T-cell (primary cell): ENCODE measurements at regions not wholly inside any gene's neighbourhood (a gene's known extent, or its start where the extent isn't known, plus 50 kb on each side); places are given as distances from the start of the nearest gene placed in this dataset.

Source experiments
- ATAC-seq, 4 experiments: fragments of 200-7000 bp in 3 of 4; fragments of 150-1000 bp in 1 of 4; cut with Tn5 transposase; replicated peaks in 1 of 4; 1 replicate in 3 of 4; 2 replicates in 1 of 4; pipeline ENCODE4 v1.10.0; 2021; ENCODE audit warnings: moderate library complexity in 3 of 4, mild to moderate bottlenecking in 2 of 4, moderate number of reproducible peaks in 1 of 4
- CTCF ChIA-PET, 2 donors: fragments of 300-600 bp; sonication (Branson Sonifier 250); formaldehyde crosslinking; loops; one replicate each; lab custom pipeline; 2022; ENCODE audit warnings: antibody characterized with exemption in 2 of 2; lab: Charles Lee
- POLR2A ChIA-PET, 2 donors: fragments of 300-600 bp; sonication (Branson Sonifier 250); formaldehyde crosslinking; loops; one replicate each; lab custom pipeline; 2022; ENCODE audit warnings: antibody characterized with exemption in 2 of 2; lab: Charles Lee
- DNase-seq, 35 experiments: peaks; one replicate each; pipeline versions ENCODE4 v3.0.0 to v3.0.0-alpha.2; 2013 to 2023
- H3K27ac ChIP-seq: one replicate; pipeline ENCODE4 v1.5.1; 2013; ENCODE audit warnings: low read length
- H3K27me3 ChIP-seq, 2 experiments: replicated peaks in 1 of 2; 1 replicate in 1 of 2; 2 replicates in 1 of 2; pipeline versions ENCODE4 v1.6.1 to v1.7.0; 2013; ENCODE audit warnings: low read length in 1 of 2, mixed read lengths in 1 of 2; ENCODE audit not compliant: control insufficient read depth in 2 of 2, insufficient read depth in 2 of 2; ENCODE audit errors: extremely low read depth in 1 of 2
- H3K36me3 ChIP-seq, 2 donors: 1 replicate in 1 of 2; 2 replicates in 1 of 2; pipeline versions ENCODE4 v1.6.1 to v1.7.0; 2013; ENCODE audit warnings: low read length in 1 of 2; ENCODE audit not compliant: control insufficient read depth in 2 of 2, insufficient read depth in 1 of 2; ENCODE audit errors: extremely low read depth in 1 of 2
- H3K4me1 ChIP-seq, 2 experiments: 1 replicate in 1 of 2; 2 replicates in 1 of 2; pipeline versions ENCODE4 v1.6.1 to v1.7.0; 2013; ENCODE audit warnings: low read length in 2 of 2, mixed read lengths in 1 of 2; ENCODE audit not compliant: insufficient read depth in 2 of 2, control insufficient read depth in 1 of 2; ENCODE audit errors: extremely low read depth in 1 of 2
- H3K4me3 ChIP-seq, 2 donors: 1 replicate in 1 of 2; 2 replicates in 1 of 2; pipeline versions ENCODE4 v1.5.1 to v1.7.0; 2013; ENCODE audit warnings: mild to moderate bottlenecking in 2 of 2, low read length in 1 of 2, moderate library complexity in 1 of 2; ENCODE audit not compliant: control insufficient read depth in 1 of 2; ENCODE audit errors: extremely low read depth in 1 of 2
- H3K9me3 ChIP-seq: 2 replicates; pipeline ENCODE4 v1.7.0; 2013
- H3K27ac Mint-ChIP-seq, 2 donors: one replicate each; pipeline ENCODE4 v1.8.0; 2020 to 2021; ENCODE audit warnings: mild to moderate bottlenecking in 2 of 2, mixed read lengths in 2 of 2
- H3K27me3 Mint-ChIP-seq, 2 donors: one replicate each; pipeline ENCODE4 v1.8.0; 2021 to 2022; ENCODE audit warnings: mixed read lengths in 2 of 2
- H3K36me3 Mint-ChIP-seq: one replicate; pipeline ENCODE4 v1.8.0; 2021; ENCODE audit warnings: mixed read lengths
- H3K4me1 Mint-ChIP-seq, 3 donors: one replicate each; pipeline ENCODE4 v1.8.0; 2020 to 2022; ENCODE audit warnings: mixed read lengths in 3 of 3, mild to moderate bottlenecking in 1 of 3
- H3K4me3 Mint-ChIP-seq, 3 donors: one replicate each; pipeline ENCODE4 v1.8.0; 2020 to 2022; ENCODE audit warnings: mild to moderate bottlenecking in 3 of 3, mixed read lengths in 3 of 3, moderate library complexity in 3 of 3
- H3K9me3 Mint-ChIP-seq, 3 donors: one replicate each; pipeline ENCODE4 v1.8.0; 2020 to 2022; ENCODE audit warnings: mixed read lengths in 3 of 3
- WGBS: methylation state at CpG from one replicate; pipeline ENCODE4 v1.1.5; 2013; ENCODE audit warnings: missing lambda C conversion rate; ENCODE audit not compliant: insufficient coverage; 5-methylcytosine and 5-hydroxymethylcytosine counted together

GRCh38 chr21:33981391-33982101 lies 65.9 kb upstream of the ATP5PO start:
- Mint-ChIP-seq H3K4me1 (peaks cover 41 to 49% (median 49%) of the 10 kb centered on the region in 3 donors), H3K27ac (peak overlapping the region; percentile 52 to 64), H3K9me3 (peaks cover 0 to 3% (median 0%) of the 10 kb centered on the region in 3 donors), H3K36me3 (no peaks in the 10 kb centered on the region), H3K27me3 (no peaks in the 10 kb centered on the region), H3K4me3 (no peak overlapping the region)
- Histone ChIP-seq H3K4me3 (no peak overlapping the region), H3K36me3 (no peaks in the 10 kb centered on the region), H3K9me3 (no peaks in the 10 kb centered on the region), H3K4me1 (peaks cover 7 to 31% of the 10 kb centered on the region in 2 experiments), H3K27me3 (peaks cover 0 to 3% of the 10 kb centered on the region in 2 experiments), H3K27ac (no peak overlapping the region)
- no peak for ATAC-seq
- DNase-seq, result no peak
- CTCF ChIA-PET, result no interaction called here
- POLR2A ChIA-PET, result no interaction called here
- 92% methylated on average over 6 of the region's 10 CpGs for WGBS

DNA sequence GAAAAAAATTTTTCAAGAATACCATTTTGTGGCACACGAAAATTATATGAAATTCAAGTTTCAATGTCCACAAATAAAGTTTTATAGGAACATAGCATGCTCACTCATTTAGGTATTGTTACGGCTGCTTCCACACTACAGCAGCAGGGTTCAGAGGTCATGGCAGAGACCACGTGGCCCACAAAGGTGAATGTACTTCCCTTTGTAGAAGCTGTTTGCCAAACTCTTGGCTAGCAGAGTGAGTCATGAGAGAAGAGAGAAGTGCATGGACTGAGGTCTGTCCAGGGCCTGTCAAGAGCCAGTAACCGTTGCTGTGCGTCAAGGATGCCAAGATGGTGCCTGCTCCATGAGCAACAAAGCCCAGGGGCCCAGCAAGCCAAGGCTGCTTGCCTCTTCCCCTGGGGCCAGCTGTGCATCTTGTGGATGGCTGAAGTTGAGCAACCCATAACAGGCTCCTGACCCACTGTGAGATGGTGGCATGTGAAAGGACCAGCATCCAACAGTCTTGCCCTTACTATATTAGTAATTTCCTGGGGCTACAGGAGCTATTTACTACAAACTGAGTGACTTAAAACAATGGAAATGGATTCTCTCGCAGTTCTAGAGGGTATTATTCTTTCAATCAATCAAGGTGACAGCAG lies 64.8 kb upstream of the ATP5PO start:
- Histone ChIP-seq H3K4me1 (peaks cover 13 to 31% of the 10 kb centered on the region in 2 experiments), H3K4me3 (no peak overlapping the region), H3K27me3 (peaks cover 0 to 3% of the 10 kb centered on the region in 2 experiments), H3K27ac (no peak overlapping the region), H3K36me3 (no peaks in the 10 kb centered on the region), H3K9me3 (no peaks in the 10 kb centered on the region)
- 83% methylated on average over 5 of the region's 6 CpGs for WGBS
- ChIA-PET CTCF (no interaction called here), POLR2A (interaction anchor here in 1 of 2 donors (0.6 kb wide), 1 partner anchor 22 kb away, joined by 4 read pairs; no protein-coding TSS in a partner anchor)
- H3K9me3 Mint-ChIP-seq, result peaks cover 0 to 3% (median 0%) of the 10 kb centered on the region in 3 donors
- DNase-seq, result no peak
- no peak for ATAC-seq
- no peak overlapping the region for H3K4me3 Mint-ChIP-seq
- H3K36me3 Mint-ChIP-seq, result no peaks in the 10 kb centered on the region
- peaks cover 45 to 52% (median 51%) of the 10 kb centered on the region in 3 donors for H3K4me1 Mint-ChIP-seq
- no peaks in the 10 kb centered on the region for H3K27me3 Mint-ChIP-seq
- no peak overlapping the region for H3K27ac Mint-ChIP-seq

DNA sequence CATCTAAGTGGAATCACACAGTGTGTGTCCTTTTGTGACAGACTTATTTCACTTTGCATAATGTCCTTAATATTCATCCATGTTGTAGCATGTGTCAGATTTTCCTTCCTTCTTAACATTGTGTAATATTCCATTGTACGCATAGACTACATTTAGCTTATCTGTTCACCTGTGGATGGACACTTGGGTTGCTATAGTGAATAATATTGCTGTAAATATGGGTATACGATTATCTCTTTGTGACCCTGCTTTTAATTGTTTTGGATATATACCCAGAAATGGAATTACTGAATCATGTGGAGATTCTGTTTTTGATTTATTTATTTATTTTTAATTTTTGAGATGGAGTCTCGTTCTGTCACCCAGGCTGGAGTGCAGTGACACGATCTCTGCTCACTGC lies 63.0 kb upstream of the ATP5PO start:
- DNase-seq (no peak), ATAC-seq (no peak)
- no CpG with 5 or more reads among the region's 4 CpGs for WGBS
- Mint-ChIP-seq H3K9me3 (peaks cover 0 to 3% (median 0%) of the 10 kb centered on the region in 3 donors), H3K36me3 (no peaks in the 10 kb centered on the region), H3K27ac (peak overlapping the region; percentile 33 to 52), H3K4me1 (peaks cover 49 to 57% (median 56%) of the 10 kb centered on the region in 3 donors), H3K27me3 (no peaks in the 10 kb centered on the region), H3K4me3 (no peak overlapping the region)
- CTCF ChIA-PET, result no interaction called here
- POLR2A ChIA-PET, result no interaction called here
- Histone ChIP-seq H3K4me1 (peaks cover 17 to 27% of the 10 kb centered on the region in 2 experiments), H3K9me3 (no peaks in the 10 kb centered on the region), H3K4me3 (no peak overlapping the region), H3K36me3 (no peaks in the 10 kb centered on the region), H3K27ac (no peak overlapping the region), H3K27me3 (no peaks in the 10 kb centered on the region)

GRCh38 chr21:33977721-33978369 lies 62.2 kb upstream of the ATP5PO start:
- H3K36me3 ChIP-seq, result no peaks in the 10 kb centered on the region
- DNase-seq (no peak), ATAC-seq (no peak)
- H3K27me3 ChIP-seq, result no peaks in the 10 kb centered on the region
- H3K27ac ChIP-seq, result peak overlapping the region; percentile 85
- Mint-ChIP-seq H3K27me3 (no peaks in the 10 kb centered on the region), H3K9me3 (peaks cover 0 to 3% (median 0%) of the 10 kb centered on the region in 3 donors), H3K27ac (peak overlapping the region; percentile 88 to 95), H3K4me3 (no peak overlapping the region), H3K4me1 (peaks cover 45 to 55% (median 54%) of the 10 kb centered on the region in 3 donors), H3K36me3 (no peaks in the 10 kb centered on the region)
- no peaks in the 10 kb centered on the region for H3K9me3 ChIP-seq
- whole genome bisulfite sequencing, result 100% methylated on average over 3 of the region's 12 CpGs
- POLR2A ChIA-PET, result interaction anchor here in 1 of 2 donors (0.5 kb wide), 1 partner anchor 30 kb away, joined by 3 read pairs; no protein-coding TSS in a partner anchor
- peaks cover 17 to 27% of the 10 kb centered on the region in 2 experiments for H3K4me1 ChIP-seq
- H3K4me3 ChIP-seq, result no peak overlapping the region
- CTCF ChIA-PET, result interaction anchor here in 1 of 2 donors (0.6 to 1.4 kb wide), 3 partner anchors 19 to 121 kb away, joined by 3 to 6 read pairs (median 3); no protein-coding TSS in a partner anchor

- Histone ChIP-seq H3K27ac (peak overlapping the region; percentile 85), H3K27me3 (no peaks in the 10 kb centered on the region), H3K4me3 (no peak overlapping the region), H3K36me3 (no peaks in the 10 kb centered on the region), H3K9me3 (no peaks in the 10 kb centered on the region), H3K4me1 (peaks cover 17 to 27% of the 10 kb centered on the region in 2 experiments)
- peaks cover 0 to 3% (median 0%) of the 10 kb centered on the region in 3 donors for H3K9me3 Mint-ChIP-seq
- H3K4me1 Mint-ChIP-seq, result peaks cover 43 to 55% (median 54%) of the 10 kb centered on the region in 3 donors
- H3K4me3 Mint-ChIP-seq, result peak overlapping the region in 2 of 3 donors; percentile 61 to 69
- POLR2A ChIA-PET, result no interaction called here
- H3K27ac Mint-ChIP-seq, result peak overlapping the region; percentile 88 to 95
- WGBS, result 36% methylated on average over 3 of the region's 6 CpGs
- H3K36me3 Mint-ChIP-seq, result peaks cover 5% of the 10 kb centered on the region
- ATAC-seq (no peak), DNase-seq (no peak)
- H3K27me3 Mint-ChIP-seq, result no peaks in the 10 kb centered on the region
- CTCF ChIA-PET, result interaction anchor here (0.5 to 1.4 kb wide), 4 partner anchors 18 to 122 kb away, joined by 3 to 6 read pairs (median 4); no protein-coding TSS in a partner anchor
Measured at GRCh38 chr21:33977017-33977720, 61.6 kb upstream of the ATP5PO start.
